ENCODE measurements at regions not wholly inside any gene's neighbourhood (a gene's known extent, or its start where the extent isn't known, plus 50 kb on each side); places are given as distances from the start of the nearest gene placed in this dataset.
"Not testable (repeated sequence)": the region's sequence is repeated elsewhere in the genome, so short reads cannot be mapped to it uniquely, and the experiment has no call there.

- no peak for DNase-seq
Observed at GRCh38 chr7:113705439-113705838, 213.4 kb downstream of the PPP1R3A start.

- no peak for DNase-seq
Observed at GRCh38 chr7:113698556-113699220, 220.1 kb downstream of the PPP1R3A start.

GRCh38 chr7:113694149-113694548, 224.7 kb downstream of the PPP1R3A start:
- no peak for DNase-seq

GRCh38 chr7:113684165-113684564, 234.6 kb downstream of the PPP1R3A start:
- DNase-seq, result no peak

GRCh38 chr7:113677811-113678210, 241.0 kb downstream of the PPP1R3A start:
- DNase-seq, result no peak

- DNase-seq, result no peak
Observed at GRCh38 chr7:113664867-113665266, 253.9 kb downstream of the PPP1R3A start.

- DNase-seq, result no peak
Observed at GRCh38 chr7:113659416-113659815, 259.4 kb downstream of the PPP1R3A start.

GRCh38 chr7:113657603-113658002, 261.2 kb downstream of the PPP1R3A start:
- DNase-seq, result no peak

GRCh38 chr7:113652501-113652900, 266.3 kb downstream of the PPP1R3A start:
- no peak for DNase-seq

GRCh38 chr7:113649556-113649955, 269.3 kb downstream of the PPP1R3A start:
- no peak for DNase-seq

GRCh38 chr7:113639221-113639620, 279.6 kb downstream of the PPP1R3A start:
- no peak for DNase-seq

- DNase-seq, result no peak
Observed at GRCh38 chr7:113636727-113637421, 281.9 kb downstream of the PPP1R3A start.

- DNase-seq, result no peak
Observed at GRCh38 chr7:113635492-113635891, 283.3 kb downstream of the PPP1R3A start.

- DNase-seq, result no peak
Observed at GRCh38 chr7:113633073-113633472, 285.7 kb downstream of the PPP1R3A start.

GRCh38 chr7:113628948-113629847, 289.6 kb downstream of the PPP1R3A start:
- DNase-seq, result no peak

- no peak for DNase-seq
Observed at GRCh38 chr7:113625494-113626102, 293.2 kb downstream of the PPP1R3A start.

GRCh38 chr7:113622796-113623195, 296.0 kb downstream of the PPP1R3A start:
- DNase-seq, result no peak

- no peak for DNase-seq
Observed at GRCh38 chr7:113610572-113610971, 308.2 kb downstream of the PPP1R3A start.

GRCh38 chr7:113608782-113609181, 310.0 kb downstream of the PPP1R3A start:
- DNase-seq, result no peak

GRCh38 chr7:113606325-113606724, 312.5 kb downstream of the PPP1R3A start:
- DNase-seq, result no peak

GRCh38 chr7:113600428-113600827, 318.4 kb downstream of the PPP1R3A start:
- DNase-seq, result not testable (repeated sequence)

- not testable (repeated sequence) for DNase-seq
Observed at GRCh38 chr7:113593455-113593854, 325.4 kb downstream of the PPP1R3A start.

GRCh38 chr7:113592924-113593323, 325.9 kb downstream of the PPP1R3A start:
- DNase-seq, result not testable (repeated sequence)
